KMS-11 (cell line): ENCODE measurements at regions not wholly inside any gene's neighbourhood (a gene's known extent, or its start where the extent isn't known, plus 50 kb on each side); places are given as distances from the start of the nearest gene placed in this dataset.
"Not testable (repeated sequence)": the region's sequence is repeated elsewhere in the genome, so short reads cannot be mapped to it uniquely, and the experiment has no call there.

Experiments used
- H2AFZ ChIP-seq: fragments of 200-600 bp; sonication (generic); 2 replicates; pipeline ENCODE4 v1.6.1; 2016; ENCODE audit warnings: antibody characterized with exemption, mixed run types, low read depth
- H3K27ac ChIP-seq: fragments of 200-600 bp; sonication (generic); 2 replicates; pipeline ENCODE4 v1.6.1; 2016; ENCODE audit warnings: mild to moderate bottlenecking, mixed run types
- H3K27me3 ChIP-seq: fragments of 200-600 bp; sonication (generic); 2 replicates; pipeline ENCODE4 v1.6.1; 2017; ENCODE audit warnings: mild to moderate bottlenecking, low read depth, mixed run types, moderate library complexity; ENCODE audit not compliant: insufficient read depth
- H3K36me3 ChIP-seq: fragments of 200-600 bp; sonication (generic); 2 replicates; pipeline ENCODE4 v1.6.1; 2017; ENCODE audit warnings: mild to moderate bottlenecking, mixed run types; ENCODE audit not compliant: insufficient read depth
- H3K4me1 ChIP-seq: fragments of 200-600 bp; sonication (generic); 2 replicates; pipeline ENCODE4 v1.6.1; 2016; ENCODE audit warnings: mild to moderate bottlenecking, low read depth, mixed run types; ENCODE audit not compliant: poor library complexity, severe bottlenecking
- H3K4me2 ChIP-seq: fragments of 200-600 bp; sonication (generic); 2 replicates; pipeline ENCODE4 v1.7.0; 2016; ENCODE audit warnings: mild to moderate bottlenecking, mixed run types
- H3K4me3 ChIP-seq: fragments of 200-600 bp; sonication (generic); IDR thresholded peaks from 2 replicates; pipeline ENCODE4 v1.6.1; 2017; ENCODE audit warnings: low read depth, low read length, mixed read lengths; ENCODE audit not compliant: insufficient read depth
- H3K79me2 ChIP-seq: fragments of 200-600 bp; sonication (generic); 2 replicates; pipeline ENCODE4 v1.6.1; 2016; ENCODE audit warnings: low read depth, mixed run types; ENCODE audit not compliant: insufficient read depth
- H3K9ac ChIP-seq: fragments of 200-600 bp; sonication (generic); 2 replicates; pipeline ENCODE4 v1.6.1; 2016; ENCODE audit warnings: mild to moderate bottlenecking, mixed run types
- H4K20me1 ChIP-seq: fragments of 200-600 bp; sonication (generic); 2 replicates; pipeline ENCODE4 v1.6.1; 2016; ENCODE audit warnings: mild to moderate bottlenecking, mixed run types; ENCODE audit not compliant: insufficient read depth
- TF ChIP-seq, protein P1 (sequence below): fragments of 200-600 bp; sonication (generic); conservative IDR thresholded peaks from 2 replicates; pipeline ENCODE4 v1.6.1; 2017; ENCODE audit warnings: low read depth, mild to moderate bottlenecking, antibody characterized with exemption, low read length, moderate library complexity, mixed read lengths

DNA sequence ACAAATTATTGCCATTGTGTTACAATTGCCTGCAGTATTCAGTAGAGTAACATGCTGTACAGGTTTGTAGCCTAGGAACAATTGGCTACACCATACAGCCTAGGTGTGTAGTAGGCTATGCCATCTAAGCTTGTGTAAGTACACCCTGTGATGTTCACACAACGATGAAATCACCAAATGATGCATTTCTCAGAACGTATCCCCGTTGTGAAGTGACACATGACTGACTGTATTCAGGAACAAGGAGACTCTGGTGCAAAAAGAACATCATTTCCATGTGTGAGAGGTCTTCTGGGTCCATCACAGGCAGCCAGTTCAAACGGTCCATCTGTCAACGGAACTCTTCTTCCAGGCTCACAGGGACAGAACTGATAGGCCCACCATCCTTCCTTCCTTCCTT, 263.7 kb downstream of the ANAPC1 start:
- H3K4me2 ChIP-seq, result no peak overlapping the region
- no peak overlapping the region for H2AFZ ChIP-seq
- TF ChIP-seq, protein P1, sequence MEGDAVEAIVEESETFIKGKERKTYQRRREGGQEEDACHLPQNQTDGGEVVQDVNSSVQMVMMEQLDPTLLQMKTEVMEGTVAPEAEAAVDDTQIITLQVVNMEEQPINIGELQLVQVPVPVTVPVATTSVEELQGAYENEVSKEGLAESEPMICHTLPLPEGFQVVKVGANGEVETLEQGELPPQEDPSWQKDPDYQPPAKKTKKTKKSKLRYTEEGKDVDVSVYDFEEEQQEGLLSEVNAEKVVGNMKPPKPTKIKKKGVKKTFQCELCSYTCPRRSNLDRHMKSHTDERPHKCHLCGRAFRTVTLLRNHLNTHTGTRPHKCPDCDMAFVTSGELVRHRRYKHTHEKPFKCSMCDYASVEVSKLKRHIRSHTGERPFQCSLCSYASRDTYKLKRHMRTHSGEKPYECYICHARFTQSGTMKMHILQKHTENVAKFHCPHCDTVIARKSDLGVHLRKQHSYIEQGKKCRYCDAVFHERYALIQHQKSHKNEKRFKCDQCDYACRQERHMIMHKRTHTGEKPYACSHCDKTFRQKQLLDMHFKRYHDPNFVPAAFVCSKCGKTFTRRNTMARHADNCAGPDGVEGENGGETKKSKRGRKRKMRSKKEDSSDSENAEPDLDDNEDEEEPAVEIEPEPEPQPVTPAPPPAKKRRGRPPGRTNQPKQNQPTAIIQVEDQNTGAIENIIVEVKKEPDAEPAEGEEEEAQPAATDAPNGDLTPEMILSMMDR, result no peak
- peaks cover 12% of the 10 kb centered on the region for H3K4me1 ChIP-seq
- H3K27ac ChIP-seq, result no peak overlapping the region
- H3K9ac ChIP-seq, result no peak overlapping the region
- no peaks in the 10 kb centered on the region for H3K79me2 ChIP-seq
- no peak overlapping the region for H3K4me3 ChIP-seq
- no peaks in the 10 kb centered on the region for H3K36me3 ChIP-seq
- H3K27me3 ChIP-seq, result no peaks in the 10 kb centered on the region
- H4K20me1 ChIP-seq, result no peaks in the 10 kb centered on the region

DNA sequence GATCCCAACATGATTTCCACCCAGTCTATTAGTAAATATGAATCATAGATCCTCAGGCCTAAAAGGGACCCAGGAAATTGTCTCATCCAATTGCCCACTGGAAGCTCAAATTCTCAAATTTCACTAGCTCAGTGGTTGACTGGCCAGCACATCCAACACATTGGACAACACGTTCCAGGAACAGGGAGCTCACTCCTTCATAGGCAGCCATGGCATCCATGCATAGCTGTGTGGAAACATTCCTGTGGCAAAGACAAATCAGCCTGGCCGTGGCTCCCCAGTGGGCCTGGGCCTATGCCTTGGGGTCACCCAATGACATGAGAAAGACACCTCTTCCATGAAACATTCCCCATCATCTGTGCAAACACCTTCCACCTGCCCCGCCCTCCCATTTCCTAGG, 261.1 kb downstream of the ANAPC1 start:
- H3K4me1 ChIP-seq, result peaks cover 19% of the 10 kb centered on the region
- TF ChIP-seq, protein P1, result no peak
- no peak overlapping the region for H3K4me3 ChIP-seq
- H2AFZ ChIP-seq, result no peak overlapping the region
- H3K36me3 ChIP-seq, result no peaks in the 10 kb centered on the region
- no peaks in the 10 kb centered on the region for H3K79me2 ChIP-seq
- no peak overlapping the region for H3K9ac ChIP-seq
- H4K20me1 ChIP-seq, result no peaks in the 10 kb centered on the region
- no peaks in the 10 kb centered on the region for H3K27me3 ChIP-seq
- no peak overlapping the region for H3K4me2 ChIP-seq
- no peak overlapping the region for H3K27ac ChIP-seq

DNA sequence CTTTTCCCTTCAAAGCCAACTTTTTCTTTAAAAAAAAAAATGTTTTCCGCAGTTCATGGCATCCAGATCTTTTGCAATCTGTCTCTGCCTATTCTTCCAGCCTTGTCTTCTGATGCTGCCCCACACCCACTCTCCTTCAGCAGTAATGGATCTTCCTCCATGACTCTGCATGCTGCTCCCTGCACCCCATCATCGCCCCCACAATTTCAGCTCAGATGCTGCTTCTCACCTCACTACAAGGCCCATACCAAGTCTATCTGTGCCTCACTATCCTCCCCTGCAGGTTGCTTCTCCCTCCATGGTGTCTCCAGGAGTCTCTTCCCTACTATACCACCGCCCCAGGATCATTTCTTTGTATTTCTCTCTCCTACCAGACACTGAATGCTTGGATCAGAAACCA, 260.6 kb downstream of the ANAPC1 start:
- TF ChIP-seq, protein P1, result no peak

DNA sequence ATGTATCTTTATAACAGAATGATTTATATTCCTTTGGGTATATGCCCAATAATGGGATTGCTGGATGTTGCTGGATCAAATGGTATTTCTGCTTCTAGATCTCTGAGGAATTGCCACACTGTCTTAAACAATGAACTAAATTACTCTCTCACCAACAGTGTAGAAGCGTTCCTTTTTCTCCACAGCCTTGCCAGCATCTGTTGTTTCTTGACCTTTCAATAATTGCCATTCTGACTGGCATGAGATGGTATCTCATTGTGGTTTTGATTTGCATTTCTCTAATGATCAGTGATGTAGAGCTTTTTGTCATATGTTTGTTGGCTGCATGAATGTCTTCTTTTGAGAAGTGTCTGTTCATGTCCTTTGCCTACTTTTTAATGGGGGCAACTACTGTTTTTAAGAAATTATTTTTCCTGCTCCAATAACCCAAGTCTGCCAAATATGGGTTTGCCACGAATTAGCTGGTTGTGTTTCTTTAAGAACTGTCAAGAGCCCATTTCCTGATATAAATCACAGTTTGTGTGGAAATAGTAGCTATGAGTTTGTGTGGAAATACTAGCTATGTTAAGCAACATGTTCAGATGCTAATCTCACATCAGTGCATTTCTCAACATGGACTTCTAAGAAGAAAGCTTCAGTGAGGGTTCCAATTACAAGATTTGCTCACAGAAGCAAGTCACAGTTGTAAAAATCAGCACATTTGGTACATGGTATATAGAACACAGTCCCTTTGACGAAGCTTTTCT, 259.4 kb downstream of the ANAPC1 start:
- Histone ChIP-seq H3K79me2 (no peaks in the 10 kb centered on the region), H3K9ac (no peak overlapping the region), H3K4me1 (peaks cover 19% of the 10 kb centered on the region), H3K27ac (no peak overlapping the region), H3K4me2 (no peak overlapping the region), H3K27me3 (no peaks in the 10 kb centered on the region), H3K36me3 (no peaks in the 10 kb centered on the region), H4K20me1 (no peaks in the 10 kb centered on the region), H2AFZ (no peak overlapping the region), H3K4me3 (no peak overlapping the region)
- TF ChIP-seq, protein P1, result no peak

More for the DNA sequence above, 260.6 kb downstream of the ANAPC1 start:
- Histone ChIP-seq H3K27ac (no peak overlapping the region), H3K27me3 (no peaks in the 10 kb centered on the region), H3K4me3 (no peak overlapping the region), H3K79me2 (no peaks in the 10 kb centered on the region), H3K9ac (no peak overlapping the region), H3K36me3 (no peaks in the 10 kb centered on the region), H3K4me1 (peaks cover 19% of the 10 kb centered on the region), H3K4me2 (no peak overlapping the region), H4K20me1 (no peaks in the 10 kb centered on the region), H2AFZ (no peak overlapping the region)

DNA sequence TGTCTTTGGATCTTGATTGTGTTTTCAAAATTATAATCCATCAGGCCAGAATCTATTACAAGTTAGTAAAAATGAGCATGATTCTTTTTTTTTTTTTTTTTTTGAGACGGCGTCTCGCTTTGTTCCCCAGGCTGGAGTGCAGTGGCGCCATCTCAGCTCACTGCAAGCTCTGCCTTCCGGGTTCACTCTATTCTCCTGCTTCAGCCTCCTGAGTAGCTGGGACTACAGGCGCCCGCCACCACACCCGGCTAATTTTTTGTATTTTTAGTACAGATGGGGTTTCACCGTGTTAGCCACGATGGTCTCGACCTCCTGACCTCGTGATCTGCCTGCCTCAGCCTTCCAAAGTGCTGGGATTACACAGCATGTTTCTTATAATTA, 258.8 kb downstream of the ANAPC1 start:
- not testable (repeated sequence) for H3K4me3 ChIP-seq, H3K36me3 ChIP-seq, H3K79me2 ChIP-seq, H3K9ac ChIP-seq, H3K27me3 ChIP-seq, H3K27ac ChIP-seq, H4K20me1 ChIP-seq, H2AFZ ChIP-seq, H3K4me2 ChIP-seq
- H3K4me1 ChIP-seq, result peaks cover 19% of the 10 kb centered on the region
